ENCODE measurements at regions not wholly inside any gene's neighbourhood (a gene's known extent, or its start where the extent isn't known, plus 50 kb on each side); places are given as distances from the start of the nearest gene placed in this dataset.

DNA sequence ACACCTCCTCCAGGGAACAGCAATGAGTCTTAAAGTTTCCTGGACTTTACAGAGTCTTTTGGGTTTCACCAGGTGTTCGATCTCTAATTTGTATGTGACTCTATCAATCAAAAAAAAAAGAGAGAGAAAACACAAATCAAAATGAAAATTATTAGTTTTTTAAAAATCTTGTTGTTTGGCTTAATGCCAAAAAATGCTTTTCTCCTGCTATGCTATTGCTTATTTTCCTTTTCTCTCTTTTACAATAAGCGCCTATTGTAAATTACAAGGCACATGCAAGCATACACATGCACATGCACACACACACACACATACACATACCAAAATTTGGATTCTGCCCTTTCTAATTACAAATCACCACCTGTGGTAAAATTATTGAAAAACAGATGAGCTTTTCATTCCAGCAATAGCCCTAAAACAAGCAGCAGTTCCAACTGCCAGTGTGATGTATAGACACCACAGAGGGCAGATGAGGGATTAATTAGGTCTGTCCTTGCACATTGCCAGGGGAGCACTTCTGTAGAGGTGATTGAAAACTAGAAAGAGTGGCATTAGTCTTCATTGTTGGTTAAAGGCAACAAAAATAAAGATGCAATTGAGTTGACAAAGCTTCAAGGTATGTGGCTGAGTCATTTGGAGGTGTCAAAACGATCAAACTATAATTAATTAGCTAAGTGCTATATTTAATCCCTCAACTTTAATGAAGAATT lies 631.7 kb downstream of the TFAP2B start:
- H3K27me3 ChIP-seq (ENCODE audit: control insufficient read depth, insufficient read depth, low read length): no peaks in the 10 kb centered on the region
- no peak overlapping the region for H3K9ac ChIP-seq (ENCODE audit: low read length in 3 of 3)
- TF ChIP-seq, protein P1, sequence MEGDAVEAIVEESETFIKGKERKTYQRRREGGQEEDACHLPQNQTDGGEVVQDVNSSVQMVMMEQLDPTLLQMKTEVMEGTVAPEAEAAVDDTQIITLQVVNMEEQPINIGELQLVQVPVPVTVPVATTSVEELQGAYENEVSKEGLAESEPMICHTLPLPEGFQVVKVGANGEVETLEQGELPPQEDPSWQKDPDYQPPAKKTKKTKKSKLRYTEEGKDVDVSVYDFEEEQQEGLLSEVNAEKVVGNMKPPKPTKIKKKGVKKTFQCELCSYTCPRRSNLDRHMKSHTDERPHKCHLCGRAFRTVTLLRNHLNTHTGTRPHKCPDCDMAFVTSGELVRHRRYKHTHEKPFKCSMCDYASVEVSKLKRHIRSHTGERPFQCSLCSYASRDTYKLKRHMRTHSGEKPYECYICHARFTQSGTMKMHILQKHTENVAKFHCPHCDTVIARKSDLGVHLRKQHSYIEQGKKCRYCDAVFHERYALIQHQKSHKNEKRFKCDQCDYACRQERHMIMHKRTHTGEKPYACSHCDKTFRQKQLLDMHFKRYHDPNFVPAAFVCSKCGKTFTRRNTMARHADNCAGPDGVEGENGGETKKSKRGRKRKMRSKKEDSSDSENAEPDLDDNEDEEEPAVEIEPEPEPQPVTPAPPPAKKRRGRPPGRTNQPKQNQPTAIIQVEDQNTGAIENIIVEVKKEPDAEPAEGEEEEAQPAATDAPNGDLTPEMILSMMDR (IDR thresholded peaks at IDR 0.05; ENCODE audit: borderline replicate concordance, extremely low read depth, insufficient read depth): no peak
- H3K36me3 ChIP-seq (ENCODE audit: control insufficient read depth in 2 of 3, insufficient read depth in 3 of 3, low read length in 3 of 3): no peaks in the 10 kb centered on the region
- H3K9me3 ChIP-seq (ENCODE audit: control insufficient read depth in 2 of 3, insufficient read depth in 1 of 3, low read length in 3 of 3): no peaks in the 10 kb centered on the region
- no peak for FAIRE-seq
- intact Hi-C loops (cut with DNase I): no loop called here
- no peak overlapping the region for H3K27ac ChIP-seq (ENCODE audit: low read depth in 2 of 2, low read length in 2 of 2)
- no peaks in the 10 kb centered on the region for H3K4me1 ChIP-seq (ENCODE audit: control insufficient read depth in 2 of 3, insufficient read depth in 2 of 3, low read depth in 1 of 3, low read length in 3 of 3)
- no peak overlapping the region for H3K4me3 ChIP-seq (ENCODE audit: low read length in 3 of 3)
- no peak for DNase-seq

DNA sequence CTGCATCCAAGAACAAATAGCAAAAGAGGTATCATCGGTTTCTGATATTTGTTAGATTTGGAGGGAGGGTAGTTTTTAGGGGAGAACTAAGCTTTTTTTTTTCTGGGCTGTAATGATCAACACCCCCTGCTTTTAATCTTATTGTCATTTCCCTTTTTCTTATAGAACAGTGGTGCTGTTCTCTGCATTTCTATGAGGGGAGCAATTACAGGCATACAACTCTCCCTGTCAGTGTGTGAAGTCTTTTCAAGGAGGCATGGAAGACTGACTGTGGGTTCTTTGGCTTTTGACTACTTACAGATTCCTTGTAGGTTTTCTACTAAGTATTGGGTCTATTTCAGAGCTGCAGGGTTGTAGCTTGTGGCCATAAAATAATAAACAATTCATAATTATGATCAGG lies 632.3 kb downstream of the TFAP2B start:
- intact Hi-C loops (cut with DNase I): no loop called here
- H3K4me1 ChIP-seq (ENCODE audit: control insufficient read depth in 2 of 3, insufficient read depth in 2 of 3, low read depth in 1 of 3, low read length in 3 of 3): no peaks in the 10 kb centered on the region
- H3K4me3 ChIP-seq (ENCODE audit: low read length in 3 of 3): no peak overlapping the region
- DNase-seq (no peak), FAIRE-seq (no peak)
- H3K9ac ChIP-seq (ENCODE audit: low read length in 3 of 3): no peak overlapping the region
- TF ChIP-seq, protein P1 (IDR thresholded peaks at IDR 0.05; ENCODE audit: borderline replicate concordance, extremely low read depth, insufficient read depth): no peak
- H3K27me3 ChIP-seq (ENCODE audit: control insufficient read depth, insufficient read depth, low read length): no peaks in the 10 kb centered on the region
- H3K27ac ChIP-seq (ENCODE audit: low read depth in 2 of 2, low read length in 2 of 2): no peak overlapping the region
- no peaks in the 10 kb centered on the region for H3K9me3 ChIP-seq (ENCODE audit: control insufficient read depth in 2 of 3, insufficient read depth in 1 of 3, low read length in 3 of 3)
- no peaks in the 10 kb centered on the region for H3K36me3 ChIP-seq (ENCODE audit: control insufficient read depth in 2 of 3, insufficient read depth in 3 of 3, low read length in 3 of 3)

DNA sequence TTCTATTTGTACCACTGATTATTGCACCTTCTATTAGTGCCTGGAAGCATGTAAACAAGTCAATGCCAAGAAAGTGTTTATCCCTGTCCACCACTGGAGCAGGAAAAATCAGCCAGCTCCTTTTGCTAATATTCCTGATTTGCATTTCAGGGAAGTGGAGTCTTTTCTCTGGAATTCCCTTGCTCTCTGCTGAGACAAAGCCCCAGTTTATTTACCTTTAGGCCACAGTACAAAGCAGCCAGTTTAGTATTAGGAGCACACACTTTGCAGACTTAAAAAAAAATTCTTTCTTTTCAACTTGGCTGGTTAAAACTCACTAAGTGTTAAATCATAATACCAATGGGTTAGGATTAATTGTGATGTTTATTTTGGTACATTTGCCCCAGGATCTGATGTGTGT lies 631.1 kb downstream of the PKHD1 start:
- Histone ChIP-seq H3K36me3 (ENCODE audit: control insufficient read depth in 2 of 3, insufficient read depth in 3 of 3, low read length in 3 of 3) (no peaks in the 10 kb centered on the region), H3K4me3 (ENCODE audit: low read length in 3 of 3) (no peak overlapping the region), H3K27ac (ENCODE audit: low read depth in 2 of 2, low read length in 2 of 2) (no peak overlapping the region), H3K27me3 (ENCODE audit: control insufficient read depth, insufficient read depth, low read length) (no peaks in the 10 kb centered on the region), H3K4me1 (ENCODE audit: control insufficient read depth in 2 of 3, insufficient read depth in 2 of 3, low read depth in 1 of 3, low read length in 3 of 3) (no peaks in the 10 kb centered on the region), H3K9ac (ENCODE audit: low read length in 3 of 3) (no peak overlapping the region), H3K9me3 (ENCODE audit: control insufficient read depth in 2 of 3, insufficient read depth in 1 of 3, low read length in 3 of 3) (no peaks in the 10 kb centered on the region)
- DNase-seq: no peak
- no peak for FAIRE-seq
- intact Hi-C loops (cut with DNase I): no loop called here
- TF ChIP-seq, protein P1 (IDR thresholded peaks at IDR 0.05; ENCODE audit: borderline replicate concordance, extremely low read depth, insufficient read depth): no peak

DNA sequence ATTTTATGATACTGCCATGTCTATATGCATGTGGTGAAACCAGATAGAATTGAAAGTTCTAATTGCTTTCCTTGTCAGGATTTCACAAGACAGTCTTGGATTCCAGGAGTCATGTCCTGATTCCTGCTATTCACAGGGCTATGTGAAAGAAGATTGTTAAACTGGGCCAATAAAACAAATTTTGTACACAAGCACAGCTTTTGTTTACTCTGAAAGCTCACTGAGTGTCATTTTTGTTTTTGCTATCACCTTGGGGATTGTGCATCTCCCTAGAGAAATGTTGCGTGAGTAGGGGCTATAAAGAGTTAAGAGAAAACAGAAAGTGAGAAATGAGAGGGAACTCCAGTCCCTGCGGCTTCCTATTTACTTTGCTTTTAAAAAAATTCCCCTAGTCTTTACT lies 627.5 kb downstream of the PKHD1 start:
- H3K4me1 ChIP-seq (ENCODE audit: control insufficient read depth in 2 of 3, insufficient read depth in 2 of 3, low read depth in 1 of 3, low read length in 3 of 3): no peaks in the 10 kb centered on the region
- intact Hi-C loops (cut with DNase I): no loop called here
- no peak overlapping the region for H3K9ac ChIP-seq (ENCODE audit: low read length in 3 of 3)

More for the DNA sequence above, 627.5 kb downstream of the PKHD1 start:
- H3K27ac ChIP-seq (ENCODE audit: low read depth in 2 of 2, low read length in 2 of 2): no peak overlapping the region
- no peaks in the 10 kb centered on the region for H3K9me3 ChIP-seq (ENCODE audit: control insufficient read depth in 2 of 3, insufficient read depth in 1 of 3, low read length in 3 of 3)
- TF ChIP-seq, protein P1 (IDR thresholded peaks at IDR 0.05; ENCODE audit: borderline replicate concordance, extremely low read depth, insufficient read depth): no peak
- no peak for FAIRE-seq
- no peaks in the 10 kb centered on the region for H3K36me3 ChIP-seq (ENCODE audit: control insufficient read depth in 2 of 3, insufficient read depth in 3 of 3, low read length in 3 of 3)
- no peak overlapping the region for H3K4me3 ChIP-seq (ENCODE audit: low read length in 3 of 3)
- no peaks in the 10 kb centered on the region for H3K27me3 ChIP-seq (ENCODE audit: control insufficient read depth, insufficient read depth, low read length)
- DNase-seq: no peak

All from kidney (tissue), 13 donors.